T-cell (primary cell): ENCODE measurements at regions not wholly inside any gene's neighbourhood (a gene's known extent, or its start where the extent isn't known, plus 50 kb on each side); places are given as distances from the start of the nearest gene placed in this dataset.

Source experiments
- ATAC-seq, 4 experiments: fragments of 200-7000 bp in 3 of 4; fragments of 150-1000 bp in 1 of 4; cut with Tn5 transposase; replicated peaks in 1 of 4; 1 replicate in 3 of 4; 2 replicates in 1 of 4; pipeline ENCODE4 v1.10.0; 2021; ENCODE audit warnings: moderate library complexity in 3 of 4, mild to moderate bottlenecking in 2 of 4, moderate number of reproducible peaks in 1 of 4
- CTCF ChIA-PET, 2 donors: fragments of 300-600 bp; sonication (Branson Sonifier 250); formaldehyde crosslinking; loops; one replicate each; lab custom pipeline; 2022; ENCODE audit warnings: antibody characterized with exemption in 2 of 2; lab: Charles Lee
- POLR2A ChIA-PET, 2 donors: fragments of 300-600 bp; sonication (Branson Sonifier 250); formaldehyde crosslinking; loops; one replicate each; lab custom pipeline; 2022; ENCODE audit warnings: antibody characterized with exemption in 2 of 2; lab: Charles Lee
- DNase-seq, 35 experiments: peaks; one replicate each; pipeline versions ENCODE4 v3.0.0 to v3.0.0-alpha.2; 2013 to 2023
- H3K27ac ChIP-seq: one replicate; pipeline ENCODE4 v1.5.1; 2013; ENCODE audit warnings: low read length
- H3K27me3 ChIP-seq, 2 experiments: replicated peaks in 1 of 2; 1 replicate in 1 of 2; 2 replicates in 1 of 2; pipeline versions ENCODE4 v1.6.1 to v1.7.0; 2013; ENCODE audit warnings: low read length in 1 of 2, mixed read lengths in 1 of 2; ENCODE audit not compliant: control insufficient read depth in 2 of 2, insufficient read depth in 2 of 2; ENCODE audit errors: extremely low read depth in 1 of 2
- H3K36me3 ChIP-seq, 2 donors: 1 replicate in 1 of 2; 2 replicates in 1 of 2; pipeline versions ENCODE4 v1.6.1 to v1.7.0; 2013; ENCODE audit warnings: low read length in 1 of 2; ENCODE audit not compliant: control insufficient read depth in 2 of 2, insufficient read depth in 1 of 2; ENCODE audit errors: extremely low read depth in 1 of 2
- H3K4me1 ChIP-seq, 2 experiments: 1 replicate in 1 of 2; 2 replicates in 1 of 2; pipeline versions ENCODE4 v1.6.1 to v1.7.0; 2013; ENCODE audit warnings: low read length in 2 of 2, mixed read lengths in 1 of 2; ENCODE audit not compliant: insufficient read depth in 2 of 2, control insufficient read depth in 1 of 2; ENCODE audit errors: extremely low read depth in 1 of 2
- H3K4me3 ChIP-seq, 2 donors: 1 replicate in 1 of 2; 2 replicates in 1 of 2; pipeline versions ENCODE4 v1.5.1 to v1.7.0; 2013; ENCODE audit warnings: mild to moderate bottlenecking in 2 of 2, low read length in 1 of 2, moderate library complexity in 1 of 2; ENCODE audit not compliant: control insufficient read depth in 1 of 2; ENCODE audit errors: extremely low read depth in 1 of 2
- H3K9me3 ChIP-seq: 2 replicates; pipeline ENCODE4 v1.7.0; 2013
- H3K27ac Mint-ChIP-seq, 2 donors: one replicate each; pipeline ENCODE4 v1.8.0; 2020 to 2021; ENCODE audit warnings: mild to moderate bottlenecking in 2 of 2, mixed read lengths in 2 of 2
- H3K27me3 Mint-ChIP-seq, 2 donors: one replicate each; pipeline ENCODE4 v1.8.0; 2021 to 2022; ENCODE audit warnings: mixed read lengths in 2 of 2
- H3K36me3 Mint-ChIP-seq: one replicate; pipeline ENCODE4 v1.8.0; 2021; ENCODE audit warnings: mixed read lengths
- H3K4me1 Mint-ChIP-seq, 3 donors: one replicate each; pipeline ENCODE4 v1.8.0; 2020 to 2022; ENCODE audit warnings: mixed read lengths in 3 of 3, mild to moderate bottlenecking in 1 of 3
- H3K4me3 Mint-ChIP-seq, 3 donors: one replicate each; pipeline ENCODE4 v1.8.0; 2020 to 2022; ENCODE audit warnings: mild to moderate bottlenecking in 3 of 3, mixed read lengths in 3 of 3, moderate library complexity in 3 of 3
- H3K9me3 Mint-ChIP-seq, 3 donors: one replicate each; pipeline ENCODE4 v1.8.0; 2020 to 2022; ENCODE audit warnings: mixed read lengths in 3 of 3
- WGBS: methylation state at CpG from one replicate; pipeline ENCODE4 v1.1.5; 2013; ENCODE audit warnings: missing lambda C conversion rate; ENCODE audit not compliant: insufficient coverage; 5-methylcytosine and 5-hydroxymethylcytosine counted together

DNA sequence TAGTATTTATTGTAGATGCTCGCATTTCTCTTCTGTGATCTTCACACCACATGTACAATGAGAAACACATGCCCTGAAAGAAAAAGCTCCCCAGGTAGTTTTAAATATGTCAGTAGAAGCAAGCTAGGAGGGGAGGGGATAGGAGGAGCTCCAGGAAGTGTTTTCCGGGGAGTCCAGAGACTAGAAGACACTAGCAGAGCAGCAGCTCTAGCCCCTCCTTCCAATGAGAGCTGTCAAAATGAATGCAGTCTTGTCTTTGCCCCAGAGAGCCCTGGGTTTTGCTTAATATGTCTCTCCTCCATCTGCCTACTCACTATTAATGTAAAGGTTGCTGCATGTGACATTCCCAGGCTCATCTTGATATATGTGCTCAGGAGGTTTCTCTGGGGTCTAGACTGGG, 462.6 kb upstream of the SOX11 start:
- no peak for DNase-seq
- Mint-ChIP-seq H3K9me3 (peaks cover 8 to 13% (median 12%) of the 10 kb centered on the region in 3 donors), H3K4me3 (no peak overlapping the region), H3K36me3 (no peaks in the 10 kb centered on the region), H3K4me1 (no peaks in the 10 kb centered on the region), H3K27me3 (no peaks in the 10 kb centered on the region), H3K27ac (no peak overlapping the region)
- POLR2A ChIA-PET = no interaction called here
- Histone ChIP-seq H3K36me3 (no peaks in the 10 kb centered on the region), H3K4me1 (no peaks in the 10 kb centered on the region), H3K27ac (no peak overlapping the region), H3K4me3 (no peak overlapping the region), H3K9me3 (no peaks in the 10 kb centered on the region), H3K27me3 (no peaks in the 10 kb centered on the region)
- ATAC-seq = no peak
- no CpG with 5 or more reads among the region's 2 CpGs for WGBS
- CTCF ChIA-PET = no interaction called here

DNA sequence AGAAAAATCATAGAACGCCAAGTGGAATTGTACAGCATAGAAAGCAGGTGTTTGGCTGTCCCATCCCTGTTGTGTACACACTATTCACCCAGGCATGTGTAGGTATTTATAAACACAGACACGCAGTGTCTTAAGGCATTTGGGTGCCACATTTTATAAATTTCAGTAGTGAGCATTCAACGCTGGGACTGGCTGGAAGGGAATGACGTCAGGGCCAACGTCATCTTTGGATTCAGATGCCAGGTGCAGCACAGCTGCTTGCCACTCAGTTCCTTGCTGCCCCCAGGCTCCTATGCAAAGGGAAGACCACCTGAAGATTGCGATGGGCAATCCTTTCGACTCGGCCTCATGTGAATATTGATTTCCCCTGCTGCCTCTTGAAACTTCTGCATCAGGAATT, 461.7 kb upstream of the SOX11 start:
- CTCF ChIA-PET = no interaction called here
- ATAC-seq (no peak), DNase-seq (no peak)
- Mint-ChIP-seq H3K27me3 (no peaks in the 10 kb centered on the region), H3K9me3 (peaks cover 5 to 13% (median 7%) of the 10 kb centered on the region in 3 donors), H3K36me3 (no peaks in the 10 kb centered on the region), H3K4me1 (no peaks in the 10 kb centered on the region), H3K27ac (no peak overlapping the region), H3K4me3 (no peak overlapping the region)
- H3K27ac ChIP-seq = no peak overlapping the region
- 87% methylated on average over 7 of the region's 8 CpGs for WGBS
- H3K4me1 ChIP-seq = no peaks in the 10 kb centered on the region
- no peaks in the 10 kb centered on the region for H3K27me3 ChIP-seq
- no peaks in the 10 kb centered on the region for H3K9me3 ChIP-seq
- H3K36me3 ChIP-seq = no peaks in the 10 kb centered on the region
- no peak overlapping the region for H3K4me3 ChIP-seq
- POLR2A ChIA-PET = no interaction called here

DNA sequence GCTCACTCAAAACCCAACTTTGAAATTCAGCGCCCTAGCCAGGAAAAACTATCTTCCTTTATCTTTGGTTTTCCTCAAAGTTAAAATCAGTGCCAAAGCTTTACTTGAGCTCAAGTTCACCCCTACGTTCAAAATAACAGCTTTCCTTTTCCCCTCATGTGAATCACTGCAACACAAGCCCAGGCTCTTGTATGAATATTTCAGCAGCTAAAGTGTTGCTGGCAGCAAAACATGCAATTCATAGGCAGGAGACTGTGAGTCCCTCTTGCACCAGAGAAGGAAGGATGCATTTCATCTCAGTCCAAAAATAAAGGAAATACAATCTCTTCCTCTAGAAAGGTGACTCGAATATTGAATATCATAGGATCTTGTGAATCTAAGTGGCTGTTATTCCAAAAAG, 461.3 kb upstream of the SOX11 start:
- no peak overlapping the region for H3K4me3 Mint-ChIP-seq
- Histone ChIP-seq H3K9me3 (no peaks in the 10 kb centered on the region), H3K27me3 (no peaks in the 10 kb centered on the region), H3K4me3 (no peak overlapping the region), H3K36me3 (no peaks in the 10 kb centered on the region), H3K27ac (no peak overlapping the region), H3K4me1 (no peaks in the 10 kb centered on the region)
- no peaks in the 10 kb centered on the region for H3K36me3 Mint-ChIP-seq
- DNase-seq = no peak
- no peaks in the 10 kb centered on the region for H3K27me3 Mint-ChIP-seq
- no peak overlapping the region for H3K27ac Mint-ChIP-seq
- ChIA-PET POLR2A (no interaction called here), CTCF (no interaction called here)
- no peaks in the 10 kb centered on the region for H3K4me1 Mint-ChIP-seq
- ATAC-seq = no peak
- WGBS = 67% methylated on average over 1 of the region's 3 CpGs
- peaks cover 4 to 10% (median 5%) of the 10 kb centered on the region in 3 donors for H3K9me3 Mint-ChIP-seq

DNA sequence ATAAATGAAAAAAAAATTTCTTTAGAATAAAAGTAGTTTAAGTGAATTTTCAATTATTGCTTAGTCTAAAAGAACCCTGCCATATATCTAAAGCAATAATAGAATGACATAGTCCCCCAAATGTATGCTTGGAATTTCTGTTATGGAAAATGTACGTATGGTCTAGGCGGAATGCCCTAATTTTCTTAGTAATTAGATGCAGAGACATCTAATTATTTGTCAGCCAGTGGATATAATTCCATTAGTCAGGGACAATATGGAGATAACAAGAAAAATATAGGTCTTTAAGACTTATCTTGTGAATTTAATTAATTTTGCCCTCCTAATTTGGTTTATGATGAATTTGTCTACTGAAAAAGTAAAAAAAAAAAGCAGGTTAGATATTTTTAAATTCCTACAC, 460.9 kb upstream of the SOX11 start:
- no CpG with 5 or more reads among the region's 2 CpGs for WGBS
- ATAC-seq = no peak

DNA sequence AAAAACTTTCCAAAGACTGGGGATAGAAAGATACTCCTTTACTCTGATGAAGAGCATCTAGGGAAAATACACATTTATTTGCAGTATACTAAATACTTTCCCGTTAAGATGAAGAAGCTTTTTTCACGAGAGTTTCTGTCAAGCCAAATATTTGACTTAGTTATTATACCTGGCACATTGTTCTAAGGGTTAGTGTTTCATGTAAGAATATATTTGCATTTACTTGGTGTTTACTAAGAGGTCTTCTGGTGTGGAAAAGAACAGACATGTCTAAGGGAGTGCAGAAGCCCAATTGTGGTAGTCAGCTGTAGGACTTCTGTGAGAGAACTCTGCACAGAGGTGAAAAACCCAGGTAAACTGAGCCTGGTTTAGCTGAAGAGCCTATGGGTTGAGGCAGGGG, 457.6 kb upstream of the SOX11 start:
- CTCF ChIA-PET = no interaction called here
- Histone ChIP-seq H3K4me1 (no peaks in the 10 kb centered on the region), H3K27me3 (no peaks in the 10 kb centered on the region), H3K36me3 (no peaks in the 10 kb centered on the region), H3K9me3 (no peaks in the 10 kb centered on the region), H3K27ac (no peak overlapping the region), H3K4me3 (no peak overlapping the region)
- Mint-ChIP-seq H3K36me3 (no peaks in the 10 kb centered on the region), H3K4me3 (no peak overlapping the region), H3K9me3 (peaks cover 4 to 10% (median 5%) of the 10 kb centered on the region in 3 donors), H3K27ac (no peak overlapping the region), H3K4me1 (no peaks in the 10 kb centered on the region), H3K27me3 (no peaks in the 10 kb centered on the region)
- ATAC-seq (no peak), DNase-seq (no peak)
- POLR2A ChIA-PET = no interaction called here
- WGBS = no CpG with 5 or more reads among the region's 2 CpGs

More for the DNA sequence above, 460.9 kb upstream of the SOX11 start:
- no peak for DNase-seq
- H3K36me3 ChIP-seq = no peaks in the 10 kb centered on the region
- ChIA-PET POLR2A (no interaction called here), CTCF (no interaction called here)
- Mint-ChIP-seq H3K4me1 (no peaks in the 10 kb centered on the region), H3K27ac (no peak overlapping the region), H3K27me3 (no peaks in the 10 kb centered on the region), H3K36me3 (no peaks in the 10 kb centered on the region), H3K4me3 (no peak overlapping the region), H3K9me3 (peaks cover 5 to 10% (median 5%) of the 10 kb centered on the region in 3 donors)
- H3K4me1 ChIP-seq = no peaks in the 10 kb centered on the region
- H3K4me3 ChIP-seq = no peak overlapping the region
- no peaks in the 10 kb centered on the region for H3K27me3 ChIP-seq
- no peak overlapping the region for H3K27ac ChIP-seq
- no peaks in the 10 kb centered on the region for H3K9me3 ChIP-seq

DNA sequence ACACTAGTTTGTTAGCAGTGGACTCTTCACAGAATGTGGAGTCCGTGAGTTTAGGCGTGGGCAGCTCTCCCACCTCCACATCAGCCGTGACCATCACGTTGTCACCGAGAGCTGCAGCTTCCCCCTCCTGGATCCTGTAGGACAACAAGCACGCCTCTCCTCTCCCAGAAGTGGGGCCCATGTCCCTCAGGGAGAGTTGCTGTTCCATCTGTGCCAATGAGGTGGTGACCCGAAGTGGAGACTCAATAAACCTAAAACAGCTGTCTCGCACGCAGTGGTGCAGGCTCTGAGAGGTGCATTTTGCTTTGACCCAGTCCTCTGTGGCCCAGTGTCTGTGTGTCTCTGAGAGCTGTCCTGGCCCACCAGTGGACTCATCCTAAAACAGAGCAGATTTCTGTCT, 456.5 kb upstream of the SOX11 start:
- Mint-ChIP-seq H3K4me3 (no peak overlapping the region), H3K4me1 (no peaks in the 10 kb centered on the region), H3K36me3 (no peaks in the 10 kb centered on the region), H3K9me3 (peaks cover 0 to 6% (median 4%) of the 10 kb centered on the region in 3 donors), H3K27me3 (no peaks in the 10 kb centered on the region), H3K27ac (no peak overlapping the region)
- Histone ChIP-seq H3K4me1 (no peaks in the 10 kb centered on the region), H3K4me3 (no peak overlapping the region), H3K27ac (no peak overlapping the region), H3K27me3 (no peaks in the 10 kb centered on the region), H3K36me3 (no peaks in the 10 kb centered on the region), H3K9me3 (no peaks in the 10 kb centered on the region)
- WGBS = 76% methylated on average over 9 of the region's 9 CpGs
- ChIA-PET POLR2A (no interaction called here), CTCF (no interaction called here)
- DNase-seq (no peak), ATAC-seq (no peak)

DNA sequence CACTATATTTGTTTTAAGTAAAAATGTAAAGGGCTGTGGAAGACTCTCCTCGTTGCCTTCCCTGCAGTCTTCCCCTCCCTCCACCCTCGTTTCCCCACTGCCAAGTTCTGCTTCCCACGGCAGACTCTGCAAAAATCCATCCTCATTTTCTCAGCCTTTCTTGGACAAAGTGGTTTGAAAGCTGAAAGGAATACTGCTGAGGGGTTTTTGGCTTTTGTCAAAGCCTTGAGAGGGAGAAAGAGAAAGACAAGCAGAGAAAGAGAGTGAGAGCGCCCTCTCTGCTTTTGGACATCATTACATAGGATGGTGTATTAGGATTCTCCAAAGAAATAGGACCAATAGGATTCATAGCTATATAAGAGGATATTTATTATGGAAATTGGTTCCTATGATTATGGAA, 455.9 kb upstream of the SOX11 start:
- CTCF ChIA-PET = no interaction called here
- H3K4me1 ChIP-seq = no peaks in the 10 kb centered on the region
- H3K27me3 Mint-ChIP-seq = no peaks in the 10 kb centered on the region
- no peaks in the 10 kb centered on the region for H3K4me1 Mint-ChIP-seq
- H3K27ac Mint-ChIP-seq = no peak overlapping the region
- H3K27ac ChIP-seq = no peak overlapping the region
- H3K4me3 ChIP-seq = no peak overlapping the region
- no peak overlapping the region for H3K4me3 Mint-ChIP-seq
- DNase-seq (no peak), ATAC-seq (no peak)
- H3K36me3 Mint-ChIP-seq = no peaks in the 10 kb centered on the region
- peaks cover 0 to 6% (median 2%) of the 10 kb centered on the region in 3 donors for H3K9me3 Mint-ChIP-seq
- H3K9me3 ChIP-seq = no peaks in the 10 kb centered on the region
- H3K36me3 ChIP-seq = no peaks in the 10 kb centered on the region
- no CpG with 5 or more reads among the region's 4 CpGs for WGBS
- POLR2A ChIA-PET = no interaction called here
- H3K27me3 ChIP-seq = no peaks in the 10 kb centered on the region
